Omental fat pad (tissue), 3 donors: ENCODE measurements at regions not wholly inside any gene's neighbourhood (a gene's known extent, or its start where the extent isn't known, plus 50 kb on each side); places are given as distances from the start of the nearest gene placed in this dataset.
"Not testable (repeated sequence)": the region's sequence is repeated elsewhere in the genome, so short reads cannot be mapped to it uniquely, and the experiment has no call there.

ENCODE experiments used
- ATAC-seq: fragments of 150-250 bp; one replicate; pipeline ENCODE4 v1.9.1; 2016; ENCODE audit warnings: mild to moderate bottlenecking, moderate library complexity; ENCODE audit not compliant: low FRiP score
- DNase-seq: peaks from one replicate; pipeline ENCODE4 v3.0.0-alpha.2; 2019; ENCODE audit warnings: low spot score
- TF ChIP-seq, protein P1 (sequence below), 3 donors: fragments of 450-650 bp; IDR thresholded peaks; one replicate each; pipeline ENCODE4 v1.5.1; 2016 to 2017; ENCODE audit warnings: antibody characterized with exemption in 3 of 3, mild to moderate bottlenecking in 3 of 3, moderate library complexity in 2 of 3

DNA sequence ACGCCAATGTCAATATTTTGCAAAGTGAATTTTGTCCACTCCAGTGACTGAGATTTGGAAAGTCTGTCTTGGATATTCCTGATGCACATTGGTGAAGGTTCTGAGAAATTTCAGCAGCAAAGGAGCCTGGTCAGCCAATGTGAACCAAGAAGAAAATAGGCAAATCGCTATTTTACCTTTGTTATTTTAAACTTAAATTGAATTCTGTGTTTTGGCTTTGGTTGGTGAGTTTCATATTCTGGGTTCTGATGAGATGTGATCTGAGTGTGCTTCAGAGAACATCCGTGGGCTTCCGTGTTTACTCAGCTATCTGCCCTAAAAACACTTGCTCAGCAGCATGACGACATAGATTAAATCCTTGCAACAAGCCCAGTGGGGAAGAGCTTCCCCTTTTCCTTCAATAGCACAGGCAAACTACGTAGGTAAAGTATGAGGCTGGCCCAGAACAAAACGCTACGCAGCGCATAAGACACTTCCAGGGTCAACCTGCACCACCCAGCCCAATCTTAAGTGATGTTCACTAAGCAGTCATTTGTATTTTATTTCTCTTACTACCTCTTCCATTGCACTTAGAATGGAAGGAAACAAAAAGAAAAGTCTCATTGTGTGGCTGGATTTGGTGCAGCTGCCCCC, 176.4 kb upstream of the KAZN start:
- no peak for ATAC-seq
- TF ChIP-seq, protein P1, sequence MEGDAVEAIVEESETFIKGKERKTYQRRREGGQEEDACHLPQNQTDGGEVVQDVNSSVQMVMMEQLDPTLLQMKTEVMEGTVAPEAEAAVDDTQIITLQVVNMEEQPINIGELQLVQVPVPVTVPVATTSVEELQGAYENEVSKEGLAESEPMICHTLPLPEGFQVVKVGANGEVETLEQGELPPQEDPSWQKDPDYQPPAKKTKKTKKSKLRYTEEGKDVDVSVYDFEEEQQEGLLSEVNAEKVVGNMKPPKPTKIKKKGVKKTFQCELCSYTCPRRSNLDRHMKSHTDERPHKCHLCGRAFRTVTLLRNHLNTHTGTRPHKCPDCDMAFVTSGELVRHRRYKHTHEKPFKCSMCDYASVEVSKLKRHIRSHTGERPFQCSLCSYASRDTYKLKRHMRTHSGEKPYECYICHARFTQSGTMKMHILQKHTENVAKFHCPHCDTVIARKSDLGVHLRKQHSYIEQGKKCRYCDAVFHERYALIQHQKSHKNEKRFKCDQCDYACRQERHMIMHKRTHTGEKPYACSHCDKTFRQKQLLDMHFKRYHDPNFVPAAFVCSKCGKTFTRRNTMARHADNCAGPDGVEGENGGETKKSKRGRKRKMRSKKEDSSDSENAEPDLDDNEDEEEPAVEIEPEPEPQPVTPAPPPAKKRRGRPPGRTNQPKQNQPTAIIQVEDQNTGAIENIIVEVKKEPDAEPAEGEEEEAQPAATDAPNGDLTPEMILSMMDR (IDR thresholded peaks at IDR 0.05) = no peak

DNA sequence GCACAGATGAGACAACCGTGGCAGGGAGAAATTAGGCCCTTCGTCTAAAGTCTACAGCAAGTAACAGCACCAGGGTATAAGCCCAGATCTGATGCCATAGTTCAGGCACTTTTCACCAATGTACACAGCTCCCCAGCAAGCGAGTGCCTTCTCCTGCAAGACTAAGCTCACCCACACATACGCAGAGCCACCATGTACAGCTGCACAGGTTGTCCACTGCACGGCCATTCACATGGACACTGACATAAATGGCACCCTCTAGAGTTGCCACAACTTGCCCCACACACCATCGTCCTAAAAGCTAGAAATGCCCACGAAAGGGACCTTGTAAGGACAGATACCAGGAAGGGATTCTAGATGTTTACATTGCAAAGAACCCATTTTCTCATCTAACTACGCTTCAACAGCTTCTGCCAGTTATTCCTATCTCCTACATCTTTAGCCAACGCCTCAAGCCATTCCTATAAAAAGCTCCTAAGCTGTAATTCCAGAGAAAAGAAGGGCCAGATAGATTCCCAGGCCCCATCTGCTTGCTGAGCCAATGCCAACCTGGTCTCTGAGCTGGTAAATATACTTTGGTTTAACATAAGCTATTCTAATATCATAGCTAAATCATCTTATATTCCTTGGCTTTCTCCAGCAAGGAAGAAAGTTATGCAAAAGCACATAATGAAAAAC, 174.0 kb upstream of the KAZN start:
- no peak for ATAC-seq
- TF ChIP-seq, protein P1 (IDR thresholded peaks at IDR 0.05) = no peak
- no peak for DNase-seq

More for the DNA sequence above, 176.4 kb upstream of the KAZN start:
- DNase-seq = no peak

DNA sequence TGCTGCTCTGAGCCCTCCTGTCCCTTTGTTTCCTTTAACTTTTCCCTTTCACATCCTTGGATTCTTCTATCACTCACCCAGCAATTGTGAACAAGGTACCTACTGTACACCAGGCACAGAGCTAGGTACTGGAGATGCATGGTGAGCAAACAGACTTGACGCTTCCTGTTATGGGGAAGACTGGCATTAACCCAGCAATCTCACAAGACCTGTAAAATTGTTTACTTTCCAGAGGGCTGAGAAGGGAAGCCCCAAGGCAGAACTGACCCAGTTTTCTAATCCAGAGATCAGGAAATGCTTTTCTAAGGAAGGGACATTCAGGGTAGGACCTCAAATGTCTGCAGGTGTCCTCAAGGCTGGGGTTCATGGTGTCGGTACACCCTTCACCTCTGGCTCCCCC, 171.6 kb upstream of the KAZN start:
- TF ChIP-seq, protein P1 (IDR thresholded peaks at IDR 0.05) = no peak
- DNase-seq (no peak), ATAC-seq (no peak)

DNA sequence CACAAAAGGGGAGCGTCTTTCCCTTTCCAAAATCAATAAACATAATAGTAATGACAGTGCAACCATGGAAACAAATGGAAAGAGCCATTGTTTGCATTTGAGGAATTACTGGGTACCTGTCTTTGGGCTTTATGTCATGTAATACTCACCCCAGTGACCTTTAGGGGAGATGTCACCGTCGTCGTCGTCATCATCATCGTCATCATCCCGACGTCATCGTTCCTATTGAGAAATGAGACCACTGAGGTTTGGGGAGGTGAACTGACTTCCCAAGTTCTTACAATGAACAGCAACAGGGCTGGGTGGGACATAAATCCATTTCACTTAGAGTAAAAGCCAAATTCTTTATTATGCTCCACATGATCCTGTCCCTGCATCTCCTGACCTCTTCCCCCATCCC, 168.9 kb upstream of the KAZN start:
- ATAC-seq = no peak
- TF ChIP-seq, protein P1 (IDR thresholded peaks at IDR 0.05) = no peak
- no peak for DNase-seq

DNA sequence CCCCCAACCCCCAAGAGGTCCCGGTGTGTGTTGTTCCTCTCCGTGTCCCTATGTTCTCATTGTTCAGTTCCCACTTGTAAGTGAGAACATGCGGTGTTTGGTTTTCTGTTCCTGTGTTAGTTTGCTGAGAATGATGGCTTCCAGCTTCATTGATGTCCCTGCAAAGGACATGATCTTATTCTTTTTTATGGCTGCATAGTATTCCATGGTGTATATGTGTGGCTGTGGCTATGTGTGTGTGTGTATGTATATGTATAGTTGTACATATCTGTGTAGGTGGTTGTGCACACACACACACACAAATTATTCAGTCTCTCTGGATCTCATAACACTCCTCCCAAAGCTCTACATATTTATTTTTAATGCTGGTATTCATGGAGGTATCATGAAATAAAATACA, 165.8 kb upstream of the KAZN start:
- ATAC-seq, DNase-seq: not testable (repeated sequence)

DNA sequence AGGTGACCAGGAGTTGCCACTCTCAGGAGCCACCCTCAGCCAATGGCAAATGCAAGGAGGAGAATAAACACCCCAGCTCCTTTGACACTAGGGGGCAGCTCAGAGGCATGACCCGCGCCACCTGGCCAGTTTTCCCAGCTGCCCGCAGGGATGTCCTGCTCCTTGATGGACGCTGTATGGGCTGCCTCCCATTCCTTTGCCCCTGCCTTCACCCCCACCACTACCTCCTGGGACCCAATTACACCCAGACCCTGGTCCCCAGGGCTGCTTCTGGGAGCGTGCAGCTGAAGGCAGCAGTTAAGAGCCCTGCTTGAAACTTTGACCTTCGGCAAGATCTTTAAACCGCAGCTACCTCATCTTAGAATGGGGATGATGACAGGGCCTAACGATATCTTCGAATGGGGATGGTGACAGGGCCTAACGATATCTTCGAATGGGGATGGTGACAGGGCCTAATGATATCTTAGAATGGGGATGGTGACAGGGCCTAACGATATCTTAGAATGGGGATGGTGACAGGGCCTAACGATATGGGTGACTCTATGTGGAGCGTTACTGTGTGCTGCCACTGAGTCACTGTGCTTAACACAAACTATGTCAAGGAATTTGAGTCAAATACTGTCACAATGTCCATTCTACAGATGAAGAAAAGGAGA, 163.0 kb upstream of the KAZN start:
- no peak for ATAC-seq
- DNase-seq = no peak
- TF ChIP-seq, protein P1 (IDR thresholded peaks at IDR 0.05) = no peak

DNA sequence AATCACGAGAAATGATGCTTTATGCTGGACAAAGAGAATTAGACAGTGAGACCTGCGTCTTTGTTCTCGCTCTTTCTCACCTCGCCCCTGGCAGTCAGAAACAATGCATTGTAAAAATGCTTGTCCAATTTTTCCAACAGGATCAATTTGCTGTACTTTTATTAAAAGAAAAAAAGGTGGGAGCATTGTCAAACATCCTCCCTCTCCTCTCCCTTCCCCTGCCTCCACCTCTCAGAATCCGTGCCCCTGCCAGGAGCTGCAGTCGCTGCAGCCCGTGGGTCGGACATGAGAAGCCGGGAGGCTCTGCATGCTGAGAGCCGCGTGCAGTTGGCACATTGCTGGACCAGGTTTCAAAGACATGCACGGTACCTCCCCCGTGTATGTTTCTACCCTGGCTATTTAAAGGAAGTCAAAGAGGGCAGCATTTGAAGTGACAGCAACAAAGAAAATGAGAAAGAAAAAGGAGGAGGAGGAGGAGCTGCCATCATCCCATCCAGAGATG, 161.0 kb upstream of the KAZN start:
- DNase-seq = no peak
- TF ChIP-seq, protein P1 (IDR thresholded peaks at IDR 0.05) = no peak
- ATAC-seq = no peak
